ENCODE measurements at regions not wholly inside any gene's neighbourhood (a gene's known extent, or its start where the extent isn't known, plus 50 kb on each side); places are given as distances from the start of the nearest gene placed in this dataset.

- H3K4me3 ChIP-seq (ENCODE audit: low read depth, low read length): no peak overlapping the region
- no peak for DNase-seq (ENCODE audit: low read depth)
Measured at GRCh38 chr19:16021796-16022195, 54.5 kb upstream of the TPM4 start.

GRCh38 chr19:16022251-16022650 is 54.0 kb upstream of the TPM4 start:
- no peak overlapping the region for H3K4me3 ChIP-seq (ENCODE audit: low read depth, low read length)
- no peak for DNase-seq (ENCODE audit: low read depth)

GRCh38 chr19:16022681-16023080 is 53.6 kb upstream of the TPM4 start:
- no peak for DNase-seq (ENCODE audit: low read depth)
- H3K4me3 ChIP-seq (ENCODE audit: low read depth, low read length): no peak overlapping the region

- H3K4me3 ChIP-seq (ENCODE audit: low read depth, low read length): no peak overlapping the region
Measured at GRCh38 chr19:16023146-16023915, 53.0 kb upstream of the TPM4 start.

GRCh38 chr19:16024266-16025107 is 51.8 kb upstream of the TPM4 start:
- H3K4me3 ChIP-seq (ENCODE audit: low read depth, low read length): no peak overlapping the region
- no peak for DNase-seq (ENCODE audit: low read depth)

More at GRCh38 chr19:16023146-16023915, 53.0 kb upstream of the TPM4 start:
- DNase-seq (ENCODE audit: low read depth): no peak

- DNase-seq (ENCODE audit: low read depth): no peak
- H3K4me3 ChIP-seq (ENCODE audit: low read depth, low read length): no peak overlapping the region
Measured at GRCh38 chr19:16025108-16026101, 50.9 kb upstream of the TPM4 start.

GRCh38 chr19:16026131-16026530 is 50.2 kb upstream of the TPM4 start:
- DNase-seq (ENCODE audit: low read depth): no peak
- no peak overlapping the region for H3K4me3 ChIP-seq (ENCODE audit: low read depth, low read length)
